IPS-NIHi7 (cell line): ENCODE measurements at regions not wholly inside any gene's neighbourhood (a gene's known extent, or its start where the extent isn't known, plus 50 kb on each side); places are given as distances from the start of the nearest gene placed in this dataset.

Experiments used
- DNase-seq: peaks from one replicate; pipeline ENCODE4 v3.0.0; 2012; ENCODE audit warnings: mixed read lengths; ENCODE audit errors: extremely low spot score

DNA sequence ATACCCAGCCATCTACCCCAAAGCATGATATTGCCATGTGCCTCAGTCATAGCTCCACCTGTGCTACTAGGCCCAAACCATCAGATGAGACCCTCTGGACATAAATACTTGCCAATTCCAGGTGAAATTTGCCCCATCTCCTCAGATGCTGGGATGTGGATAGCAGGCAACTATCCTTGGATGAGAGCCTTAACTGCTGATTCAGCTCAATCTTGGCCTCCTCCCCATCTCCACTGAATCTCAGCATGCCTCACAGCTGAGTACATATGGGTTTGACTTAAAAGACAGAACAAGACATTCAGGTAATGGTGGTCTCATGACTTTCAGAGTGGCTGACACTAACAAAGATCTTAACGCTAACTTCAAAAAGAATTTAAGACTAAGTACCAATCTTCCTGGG lies 50.8 kb upstream of the KLHL13 start:
- DNase-seq = no peak

DNA sequence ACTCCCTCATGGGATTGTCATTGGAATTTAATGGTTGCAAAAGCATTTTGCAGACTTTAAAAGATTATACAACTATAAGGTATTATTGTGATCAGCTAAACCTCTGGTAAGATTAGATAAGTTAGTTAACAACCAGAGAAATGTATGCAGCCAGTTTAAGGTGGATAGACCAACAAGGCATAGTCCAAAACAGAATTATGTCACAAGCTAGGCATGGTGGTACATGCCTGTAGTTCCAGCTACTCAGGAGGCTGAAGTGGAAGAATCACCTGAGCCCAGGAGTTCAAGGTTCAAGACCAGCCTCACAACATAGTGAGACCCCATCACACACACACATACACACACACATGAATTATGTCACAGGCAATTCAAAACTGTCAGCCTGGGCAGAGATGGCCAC lies 54.7 kb upstream of the KLHL13 start:
- DNase-seq = no peak

DNA sequence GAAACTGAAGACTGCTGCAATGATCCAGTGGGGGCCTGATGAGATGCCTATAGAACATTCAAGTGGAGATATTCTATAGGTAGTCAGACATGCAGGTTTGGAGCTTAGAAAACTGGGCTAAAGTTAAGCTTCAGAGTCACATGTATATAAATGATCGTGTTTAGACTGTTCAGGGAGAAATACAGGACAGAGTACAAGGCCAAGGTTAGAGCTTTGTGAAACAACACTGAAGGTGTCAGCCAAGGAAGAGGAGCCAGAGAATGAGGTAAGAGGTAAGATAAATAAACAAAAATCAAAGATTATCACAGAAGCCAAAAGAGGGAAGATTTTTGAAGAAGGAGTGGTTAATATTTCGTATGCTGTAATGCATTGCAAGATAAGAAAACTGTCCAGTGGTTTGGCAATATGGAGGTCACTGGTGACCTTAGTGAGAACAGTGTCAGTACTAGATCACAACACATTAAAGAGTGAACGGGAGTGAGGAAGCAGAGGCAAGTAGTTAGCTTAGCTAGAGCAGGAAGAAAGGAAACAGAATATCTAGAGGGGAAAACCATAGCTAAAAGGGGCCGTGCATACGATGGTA lies 58.0 kb upstream of the KLHL13 start:
- DNase-seq = no peak

DNA sequence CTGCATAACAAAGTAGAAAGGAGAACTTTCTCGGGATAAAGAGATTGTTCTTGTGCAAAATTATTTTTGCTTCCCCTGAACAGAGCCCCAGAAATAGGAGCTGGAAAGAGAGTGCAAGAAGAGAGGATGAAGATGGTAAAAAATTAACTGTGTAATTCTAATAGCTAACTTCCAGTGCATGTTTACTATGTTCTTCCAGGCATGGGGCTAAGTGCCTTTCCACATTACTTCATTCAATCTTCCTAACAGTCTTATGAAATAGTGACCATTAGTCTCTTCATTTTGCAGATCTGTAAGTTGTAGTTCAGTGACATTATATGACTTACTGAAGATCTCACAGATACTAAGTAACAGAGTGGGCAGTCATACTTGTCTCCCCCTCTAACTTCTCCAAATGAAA lies 61.1 kb upstream of the KLHL13 start:
- no peak for DNase-seq

DNA sequence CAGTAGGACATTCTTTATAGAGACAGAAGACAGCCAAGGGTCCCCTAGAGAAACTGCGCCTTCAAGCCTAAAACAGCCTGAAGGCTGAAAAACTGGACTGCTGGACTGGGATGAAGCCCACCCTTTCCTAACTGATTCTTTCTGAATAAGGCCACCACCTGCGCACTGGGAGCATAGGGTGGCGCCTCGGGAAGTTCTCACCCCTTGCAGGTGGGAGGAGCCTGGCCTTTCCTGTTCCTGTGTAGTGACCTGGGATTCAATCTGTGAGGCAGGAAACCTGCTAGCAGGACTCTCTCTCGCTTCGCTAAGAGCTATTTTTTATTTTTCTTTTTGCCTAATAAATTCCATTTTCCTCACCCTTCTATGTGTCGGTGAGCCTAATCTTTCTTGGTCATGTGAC lies 61.8 kb upstream of the KLHL13 start:
- peak; percentile 17 for DNase-seq

DNA sequence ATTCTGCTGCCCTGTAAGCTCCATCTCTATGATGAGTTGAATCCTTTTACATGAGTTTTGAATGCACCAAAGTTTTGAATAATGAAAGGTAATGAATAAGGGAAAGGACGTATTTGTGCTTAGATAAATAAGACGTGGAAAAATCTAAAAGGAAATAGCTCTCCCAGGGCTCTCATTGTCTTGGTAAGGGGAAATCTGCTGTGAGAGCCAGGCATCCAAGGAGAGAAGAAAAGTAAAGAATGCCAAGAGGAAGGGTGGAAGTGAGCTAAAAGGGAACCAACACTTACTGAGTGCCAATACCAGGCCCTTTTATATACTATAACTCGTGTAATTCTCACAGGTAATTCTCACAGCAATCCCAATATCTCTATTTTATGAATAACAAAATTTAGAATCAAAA lies 62.6 kb upstream of the KLHL13 start:
- DNase-seq = no peak

DNA sequence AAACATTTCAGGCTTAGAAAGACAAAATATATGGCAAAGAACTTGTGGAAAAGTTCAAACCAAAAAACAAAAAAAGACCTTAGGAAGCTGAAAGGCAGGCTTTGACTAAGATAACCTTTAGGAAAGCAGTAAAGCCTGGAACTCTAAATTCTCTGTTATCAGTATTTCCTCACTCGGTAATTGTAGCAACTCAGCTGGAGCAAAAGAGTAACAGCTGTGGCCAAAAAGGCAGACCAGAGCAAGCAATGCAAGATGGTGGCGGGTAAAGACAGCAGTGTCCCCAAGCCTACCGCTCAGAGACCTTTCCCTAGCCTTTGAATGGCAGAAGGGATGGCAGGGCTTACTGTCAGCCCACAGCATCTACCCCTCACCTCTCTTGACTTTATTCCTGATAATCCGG lies 63.1 kb upstream of the KLHL13 start:
- no peak for DNase-seq

DNA sequence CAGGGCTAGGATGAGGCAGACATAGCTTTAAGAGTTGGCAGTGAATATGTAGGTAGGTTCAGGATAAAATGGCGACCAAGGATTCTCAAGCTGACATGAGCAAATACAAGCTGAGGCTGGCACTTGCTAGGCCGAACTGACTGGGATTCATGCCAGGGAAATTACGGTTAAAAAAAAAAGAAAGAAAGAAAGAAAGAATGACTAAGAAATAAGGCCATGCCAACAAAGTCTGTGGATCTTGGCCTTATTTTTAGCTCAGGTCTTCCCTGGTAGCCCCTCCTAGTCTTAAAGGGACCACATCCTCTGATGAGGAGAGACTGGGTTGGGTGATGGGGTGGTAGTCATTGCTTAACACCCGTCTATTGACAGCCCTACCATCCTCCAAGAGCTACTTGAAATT lies 64.4 kb upstream of the KLHL13 start:
- no peak for DNase-seq

DNA sequence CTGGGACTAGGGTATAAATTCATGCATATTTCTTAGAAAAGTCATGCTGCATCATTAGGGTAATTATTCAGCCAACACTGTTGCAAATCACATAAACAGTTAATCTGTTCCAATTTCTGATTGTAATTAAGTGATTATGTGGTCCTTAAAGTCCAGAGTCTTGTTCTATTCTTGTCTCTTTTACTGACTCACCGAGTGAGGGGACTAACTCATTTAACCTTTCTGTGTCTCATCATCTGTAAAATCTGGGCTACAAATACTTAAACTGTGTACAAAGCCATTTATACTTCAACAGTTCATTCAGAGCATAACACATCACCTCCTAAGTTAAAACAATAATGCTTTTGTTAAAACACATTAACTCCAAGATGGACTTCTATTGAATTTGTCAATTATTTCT lies 65.4 kb upstream of the KLHL13 start:
- no peak for DNase-seq

DNA sequence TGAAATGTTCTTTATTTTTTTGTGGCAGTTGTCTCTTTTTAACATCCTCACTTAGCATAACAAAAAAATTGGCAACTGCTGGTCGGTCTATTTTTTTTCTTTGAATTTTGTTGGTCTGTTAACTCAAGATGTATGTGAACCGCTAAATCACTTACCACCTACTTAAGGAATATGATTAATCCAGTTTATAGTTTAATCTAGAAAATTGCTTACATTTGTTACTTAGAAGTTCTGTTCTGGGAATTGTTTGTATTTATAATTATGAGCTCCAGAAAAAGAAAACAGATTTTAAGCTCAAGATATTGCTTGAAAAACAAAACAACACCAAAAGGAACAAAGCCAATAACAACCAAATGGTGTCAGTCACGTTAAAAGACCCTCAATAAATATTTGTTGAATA lies 66.1 kb upstream of the KLHL13 start:
- no peak for DNase-seq

DNA sequence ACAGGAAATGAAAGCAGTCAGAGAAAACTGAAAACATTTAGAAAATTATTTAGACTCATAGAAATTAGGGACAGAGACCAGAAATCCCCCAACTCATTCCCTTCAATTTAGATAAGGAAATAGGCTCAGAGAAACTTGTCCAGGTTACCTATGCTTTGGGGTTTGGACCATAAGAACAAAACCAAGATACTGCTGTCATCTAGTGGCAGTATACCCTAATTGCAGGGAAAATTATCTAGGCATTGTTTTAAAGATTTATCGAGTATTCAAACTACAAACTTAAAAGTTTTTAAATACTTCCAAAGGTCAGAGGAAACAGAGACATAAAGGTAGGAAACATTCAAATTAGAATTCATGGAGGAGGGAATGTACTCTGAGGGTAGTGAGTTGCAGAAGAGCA lies 67.0 kb upstream of the KLHL13 start:
- peak; percentile 25 for DNase-seq

DNA sequence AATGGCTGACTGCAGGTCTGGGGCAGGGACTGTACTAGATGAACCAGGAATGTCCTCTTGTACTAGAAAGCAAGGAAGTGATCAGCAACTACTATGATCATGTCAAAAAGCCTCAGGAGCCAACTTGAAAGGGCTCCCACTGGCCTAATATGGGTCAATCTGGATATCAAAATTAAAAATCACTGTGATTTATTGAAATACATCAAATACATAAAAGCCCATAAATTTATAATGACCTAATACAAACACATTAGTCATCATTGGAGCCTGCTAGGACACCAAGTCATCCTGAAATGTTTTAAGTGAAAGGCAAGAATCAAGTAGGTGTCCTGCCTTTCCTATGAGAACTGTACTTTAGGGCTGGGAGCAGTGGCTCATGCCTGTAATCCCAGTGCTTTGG lies 70.5 kb upstream of the KLHL13 start:
- DNase-seq = no peak

DNA sequence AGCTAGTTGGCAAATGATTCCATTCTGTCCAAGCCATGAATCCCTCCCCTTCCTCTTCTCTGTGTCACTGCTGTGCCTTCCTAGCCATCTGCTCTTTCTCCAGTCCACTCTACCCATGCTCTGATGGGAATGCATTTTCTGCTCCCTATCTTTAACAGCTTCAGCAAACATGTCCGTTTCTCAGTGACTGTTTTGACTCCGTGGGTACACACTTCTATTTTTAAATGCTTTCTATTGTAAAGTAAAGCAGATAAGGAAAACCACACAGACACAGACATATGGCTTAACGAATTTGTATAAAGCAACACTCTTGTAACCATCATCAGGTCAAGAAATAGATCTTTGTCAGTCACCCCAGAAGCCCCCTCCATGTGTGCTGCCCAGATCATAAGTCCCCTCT lies 72.4 kb upstream of the KLHL13 start:
- DNase-seq = no peak

DNA sequence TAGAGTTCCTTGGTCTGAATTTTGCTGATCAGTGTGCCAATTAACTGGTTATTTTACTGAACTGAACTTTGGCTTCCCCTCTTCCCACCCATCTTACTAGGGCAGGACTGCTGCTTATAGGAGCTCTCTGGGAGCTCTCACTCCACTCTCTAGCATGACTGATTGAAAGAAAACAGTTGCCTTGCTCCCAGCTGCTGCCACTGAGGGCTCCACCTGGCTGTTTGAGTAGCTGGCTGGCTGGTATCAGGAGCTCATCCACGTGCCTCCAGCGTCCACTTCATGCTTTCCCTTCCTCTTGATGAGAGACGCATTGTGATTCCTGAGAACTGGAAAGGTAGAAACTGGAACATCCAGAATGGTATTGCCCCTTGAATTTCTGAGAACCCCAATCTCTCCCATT lies 73.0 kb upstream of the KLHL13 start:
- peak; percentile 33 for DNase-seq

DNA sequence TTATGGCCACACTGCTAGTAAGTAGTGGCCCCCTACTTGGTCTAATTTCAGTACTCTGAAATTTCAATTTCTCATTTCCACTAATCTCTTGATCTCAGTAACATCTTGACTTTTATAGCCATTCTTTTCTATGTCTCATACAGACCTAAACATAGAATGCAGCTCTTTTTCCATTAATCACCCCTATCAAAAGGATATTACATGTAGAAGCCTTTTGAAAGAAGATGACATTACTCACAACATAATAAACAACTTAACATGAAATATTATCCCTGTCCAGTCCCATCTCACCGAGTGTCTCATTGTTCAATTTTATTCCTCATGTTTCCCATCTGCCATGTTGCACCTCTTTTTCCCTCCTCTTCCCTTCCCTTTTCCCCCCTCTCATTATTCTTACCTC lies 81.1 kb upstream of the KLHL13 start:
- DNase-seq = no peak

DNA sequence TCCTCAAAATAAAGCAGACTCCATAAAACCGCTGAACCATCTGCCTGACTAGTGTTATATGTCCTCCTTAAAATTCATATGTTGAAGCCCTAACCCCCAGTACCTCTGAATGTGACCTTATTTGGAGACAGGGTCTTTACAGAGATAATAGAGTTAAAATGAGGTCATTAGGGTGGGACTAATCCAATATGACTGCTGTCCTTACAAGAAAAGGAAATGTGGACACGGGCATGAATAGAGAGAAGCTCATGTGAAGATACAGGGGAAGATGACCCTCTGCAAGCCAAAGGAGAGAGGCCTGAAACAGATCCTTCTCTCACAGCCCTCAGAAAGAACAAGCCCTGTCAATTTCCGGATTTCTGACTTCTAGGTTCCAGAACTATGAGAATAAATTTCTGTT lies 82.0 kb upstream of the KLHL13 start:
- no peak for DNase-seq

DNA sequence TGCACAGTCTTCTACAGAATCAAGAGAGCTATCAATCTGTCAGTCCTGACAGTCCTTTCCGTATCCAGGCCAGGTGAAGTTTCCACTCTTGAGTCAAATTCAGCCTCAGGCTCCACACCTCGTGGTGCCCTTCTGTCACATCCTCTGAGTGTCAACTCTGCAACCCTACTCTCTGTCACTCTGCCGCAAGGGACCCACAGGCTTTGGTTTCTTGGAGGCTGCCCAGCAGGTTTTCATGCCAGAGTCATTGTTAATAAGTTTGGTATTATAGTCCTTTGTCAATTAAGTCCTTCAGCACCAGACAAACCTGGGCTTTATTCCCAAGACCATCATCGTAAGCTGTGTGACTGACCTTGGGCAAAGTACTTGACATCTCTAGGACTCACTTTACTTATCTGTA lies 83.4 kb upstream of the KLHL13 start:
- DNase-seq = no peak

DNA sequence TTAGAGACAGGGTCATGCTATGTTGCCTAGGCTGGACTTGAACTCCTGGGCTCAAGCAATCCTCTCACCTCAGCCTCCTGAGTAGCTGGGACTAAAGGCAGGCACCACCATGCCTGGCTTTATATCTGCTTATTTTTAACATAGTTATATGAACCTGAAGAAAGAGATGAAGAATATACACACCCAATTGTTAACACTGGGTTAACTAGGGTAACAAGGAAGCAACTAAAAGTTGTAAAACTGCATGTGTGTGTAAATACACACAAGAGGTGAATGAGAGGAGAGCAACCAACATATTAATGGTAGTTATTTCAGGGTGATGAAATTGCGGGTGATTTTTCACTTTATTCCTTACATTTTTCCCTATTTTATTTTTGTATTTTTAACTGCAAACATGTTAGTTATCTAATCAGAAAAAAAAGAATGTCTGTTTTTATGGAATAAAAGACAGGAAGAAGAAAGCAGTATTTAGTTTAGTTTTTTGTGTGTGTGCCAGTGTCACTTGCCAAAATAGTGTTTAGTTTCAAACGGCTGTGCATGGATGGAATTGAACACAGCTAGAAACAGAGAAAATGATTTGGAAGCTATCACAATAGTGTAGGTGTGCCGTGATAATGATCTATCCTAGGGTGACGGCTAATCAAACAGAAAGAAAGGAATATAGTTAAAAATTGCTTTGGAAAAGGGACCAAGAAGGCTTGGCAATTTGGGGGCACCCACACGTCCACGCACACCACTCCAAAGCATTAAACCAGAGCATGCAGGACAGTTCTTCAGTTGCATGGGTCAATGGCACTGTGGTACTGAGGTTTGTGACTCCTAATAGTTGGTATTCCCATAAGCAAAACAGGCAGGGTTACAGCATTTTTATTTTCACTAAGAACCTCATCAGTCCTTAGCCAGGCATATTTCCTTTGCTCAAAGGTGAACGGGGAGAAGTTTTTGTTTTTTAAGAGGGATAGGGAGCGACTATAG lies 89.1 kb upstream of the KLHL13 start:
- no peak for DNase-seq

DNA sequence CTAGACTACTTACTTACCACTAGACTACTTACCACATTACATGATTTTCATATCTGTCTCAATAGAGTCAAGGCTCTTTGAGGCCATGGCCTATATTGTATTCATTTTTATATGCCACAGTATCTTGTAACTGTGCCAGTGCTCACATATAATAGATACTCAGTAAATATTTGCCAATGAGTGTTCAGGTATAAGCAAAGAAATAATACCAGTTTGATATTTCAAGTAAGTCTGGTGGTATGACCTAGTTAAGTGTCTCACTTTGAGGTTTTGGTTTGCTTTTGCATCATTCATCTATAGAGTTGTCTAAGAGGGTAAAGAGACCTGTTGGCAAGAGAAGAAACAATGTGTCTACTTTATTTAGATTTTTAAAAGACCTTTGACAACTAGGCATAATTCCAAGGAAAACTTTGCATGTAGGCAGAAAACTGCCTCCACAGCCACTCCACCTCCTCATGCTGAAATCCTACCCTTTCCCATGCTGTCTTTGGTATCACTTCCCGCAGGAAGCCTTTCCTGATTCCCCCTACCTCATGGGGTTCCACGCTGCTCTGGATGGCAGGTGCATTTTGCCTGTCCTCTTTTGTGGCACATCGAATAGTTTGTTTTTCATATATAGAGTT lies 91.3 kb upstream of the KLHL13 start:
- no peak for DNase-seq

DNA sequence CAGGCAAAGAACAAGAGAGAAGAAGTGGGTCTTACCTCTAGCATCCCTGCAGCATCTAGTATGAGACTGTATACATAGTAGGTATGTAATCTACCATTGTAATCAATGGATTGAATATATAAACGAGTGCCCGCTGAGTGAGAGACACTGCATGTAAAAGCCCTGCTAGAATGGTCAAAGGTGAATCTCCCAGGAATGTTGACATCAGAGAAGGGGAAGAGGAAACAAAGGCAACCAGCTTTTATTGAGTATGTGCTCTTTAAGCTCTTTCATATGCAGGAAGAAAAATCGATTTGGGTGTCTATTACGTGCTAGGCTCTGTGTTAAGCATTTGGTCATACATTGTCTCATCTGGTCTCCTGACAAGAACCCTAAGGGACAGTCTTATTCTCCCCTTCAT lies 91.9 kb upstream of the KLHL13 start:
- no peak for DNase-seq

DNA sequence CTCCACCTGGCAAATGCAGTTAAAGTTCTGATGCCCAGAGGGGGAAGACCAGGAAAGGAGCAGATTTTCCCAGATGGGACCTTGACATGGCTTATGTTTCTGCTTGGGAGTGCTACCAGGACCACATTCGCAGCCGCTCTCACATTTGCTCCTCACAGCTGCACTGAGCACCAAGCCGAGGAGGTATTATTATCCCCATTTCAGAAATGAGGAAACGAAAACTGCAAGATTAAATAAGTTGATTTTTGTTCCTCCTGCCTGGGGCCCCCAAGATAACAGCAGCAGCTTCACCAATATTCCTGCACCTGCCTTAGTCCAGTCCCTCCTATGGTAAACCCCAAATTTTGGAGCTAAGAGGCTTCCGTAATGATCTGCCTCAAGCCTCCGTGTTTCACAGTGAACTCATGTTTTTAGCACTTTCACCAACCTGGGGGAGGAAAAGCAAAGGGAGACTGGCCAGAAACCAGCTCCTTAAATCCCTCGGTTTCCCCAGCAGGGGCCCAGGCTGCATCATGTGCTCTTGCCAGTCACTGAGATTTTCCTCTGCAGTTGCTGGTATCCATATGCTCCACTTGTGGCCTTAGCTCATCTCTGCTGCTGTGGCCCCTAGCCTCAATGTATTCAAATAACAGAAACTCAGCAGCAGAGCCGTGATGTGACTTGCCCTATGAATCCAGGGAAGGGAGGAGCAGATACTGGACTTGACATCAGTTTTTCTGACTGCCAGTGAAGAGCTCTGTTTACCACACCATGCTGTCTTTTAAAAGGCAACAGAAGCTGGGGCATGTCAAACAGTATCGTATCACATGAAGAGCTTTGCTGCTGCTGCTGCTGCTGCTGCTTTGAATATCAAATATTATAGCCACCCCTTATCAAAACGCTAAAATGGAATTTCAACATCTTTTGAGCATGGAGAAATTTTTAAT lies 95.5 kb upstream of the KLHL13 start:
- no peak for DNase-seq

DNA sequence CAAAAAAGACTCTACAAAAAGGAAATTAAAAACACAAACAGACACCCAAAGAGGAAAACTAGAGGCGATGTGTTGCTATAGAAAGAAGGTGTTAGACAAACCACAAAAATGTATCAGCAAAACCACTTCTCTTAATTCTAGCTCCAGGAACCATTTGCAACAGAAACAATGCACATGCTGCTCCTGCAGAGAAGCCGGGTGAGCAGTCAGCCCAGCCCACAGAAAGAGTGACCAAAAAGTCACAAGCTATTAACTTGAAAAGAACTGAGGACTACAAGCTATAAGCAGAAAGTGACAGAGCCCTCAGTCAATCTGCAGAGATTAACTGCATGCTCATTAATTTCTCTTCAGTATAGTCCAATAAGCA lies 96.2 kb upstream of the KLHL13 start:
- no peak for DNase-seq
